ENCODE measurements at regions not wholly inside any gene's neighbourhood (a gene's known extent, or its start where the extent isn't known, plus 50 kb on each side); places are given as distances from the start of the nearest gene placed in this dataset.

GRCh38 chr2:78304678-78305077 is 720.8 kb upstream of the REG3G start:
- no peak overlapping the region for H3K4me3 ChIP-seq (ENCODE audit: low read length)
- no peak for DNase-seq (ENCODE audit: low read depth)
- no peak for TF ChIP-seq CTCF (conservative IDR thresholded peaks at IDR 0.05; ENCODE audit: low read depth, low read length)

GRCh38 chr2:78309460-78309859 is 716.0 kb upstream of the REG3G start:
- H3K4me3 ChIP-seq (ENCODE audit: low read length): no peak overlapping the region
- DNase-seq (ENCODE audit: low read depth): no peak
- TF ChIP-seq CTCF (conservative IDR thresholded peaks at IDR 0.05; ENCODE audit: low read depth, low read length): no peak

- H3K4me3 ChIP-seq (ENCODE audit: low read length): no peak overlapping the region
- DNase-seq (ENCODE audit: low read depth): no peak
- TF ChIP-seq CTCF (conservative IDR thresholded peaks at IDR 0.05; ENCODE audit: low read depth, low read length): no peak
Measured at GRCh38 chr2:78315368-78315767, 710.1 kb upstream of the REG3G start.

DNA sequence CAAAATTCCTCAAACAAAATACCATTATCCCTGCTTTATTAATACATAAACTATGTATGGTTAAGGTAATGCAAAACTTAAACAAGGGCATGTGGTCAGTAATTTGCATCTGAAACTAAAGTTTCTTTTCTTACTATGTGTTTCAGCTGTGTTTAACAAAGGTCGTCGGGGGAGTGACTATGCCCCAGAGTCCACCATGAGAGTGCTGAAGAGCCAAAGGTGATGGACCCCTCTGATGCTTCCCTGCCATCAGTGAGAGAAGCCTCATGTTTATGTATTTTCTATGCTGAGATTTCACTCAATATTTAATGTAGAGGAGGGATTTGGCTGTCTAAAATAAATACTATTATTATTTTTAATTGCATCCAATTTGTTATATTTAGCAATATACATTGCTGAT is 707.2 kb upstream of the REG3G start:
- no peak for TF ChIP-seq CTCF (conservative IDR thresholded peaks at IDR 0.05; ENCODE audit: low read depth, low read length)
- no peak for DNase-seq (ENCODE audit: low read depth)
- H3K4me3 ChIP-seq (ENCODE audit: low read length): no peak overlapping the region

- DNase-seq (ENCODE audit: low read depth): no peak
- no peak for TF ChIP-seq CTCF (conservative IDR thresholded peaks at IDR 0.05; ENCODE audit: low read depth, low read length)
- no peak overlapping the region for H3K4me3 ChIP-seq (ENCODE audit: low read length)
Measured at GRCh38 chr2:78330193-78330592, 695.3 kb upstream of the REG3G start.

DNA sequence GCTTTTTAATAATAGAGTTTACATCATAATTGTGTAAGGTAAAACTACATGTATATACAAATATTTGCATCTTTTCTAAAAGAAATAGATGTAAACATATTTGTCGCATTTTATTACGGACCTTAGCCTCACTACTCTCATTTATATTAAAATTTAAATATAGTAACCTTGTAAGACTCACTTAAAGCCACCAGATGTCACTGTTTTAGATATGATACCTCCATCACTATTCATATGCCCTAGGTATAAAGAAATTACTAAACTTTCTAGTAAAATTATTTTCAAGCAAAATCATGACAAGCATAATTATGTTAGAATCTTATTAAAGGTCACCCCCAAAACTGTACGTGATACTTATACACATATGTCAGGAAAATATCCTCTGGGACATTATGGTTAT is 674.3 kb upstream of the REG3G start:
- TF ChIP-seq CTCF (conservative IDR thresholded peaks at IDR 0.05; ENCODE audit: low read depth, low read length): peak; percentile 31
- no peak for DNase-seq (ENCODE audit: low read depth)

DNA sequence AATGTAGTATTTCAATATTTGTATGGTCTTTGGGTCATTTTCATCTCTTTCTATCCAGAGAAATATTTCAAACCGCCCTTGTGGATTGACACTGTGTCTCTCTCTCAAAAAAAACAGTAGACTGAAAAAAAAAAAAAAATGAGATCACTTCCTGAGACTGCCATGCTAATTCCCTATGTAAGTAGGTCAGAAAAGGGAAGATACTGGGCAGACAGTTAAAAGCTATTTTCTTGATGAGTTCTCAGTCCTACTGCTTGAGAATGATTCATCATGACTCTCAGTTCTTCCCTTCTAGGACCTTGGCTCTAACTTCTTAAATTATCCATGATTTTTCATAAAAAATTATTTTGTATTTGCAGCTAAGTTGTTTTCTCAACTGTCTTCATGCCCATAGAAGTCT is 672.3 kb upstream of the REG3G start:
- no peak for TF ChIP-seq CTCF (conservative IDR thresholded peaks at IDR 0.05; ENCODE audit: low read depth, low read length)
- H3K4me3 ChIP-seq (ENCODE audit: low read length): no peak overlapping the region
- DNase-seq (ENCODE audit: low read depth): no peak

More for the DNA sequence above, 674.3 kb upstream of the REG3G start:
- H3K4me3 ChIP-seq (ENCODE audit: low read length): no peak overlapping the region
